ENCODE measurements at regions not wholly inside any gene's neighbourhood (a gene's known extent, or its start where the extent isn't known, plus 50 kb on each side); places are given as distances from the start of the nearest gene placed in this dataset.

GRCh38 chr1:38375035-38375434 is 328.4 kb upstream of the POU3F1 start:
- no peak overlapping the region for H4K91ac ChIP-seq (ENCODE audit: insufficient read length, low read depth, low read length)
- H3K4ac ChIP-seq (ENCODE audit: low read depth, low read length), result no peak overlapping the region
- no peak overlapping the region for H3T11ph ChIP-seq (ENCODE audit: low read length)
- H3K27ac ChIP-seq (ENCODE audit: insufficient read length, low read depth, low read length), result no peak overlapping the region
- H3K4me1 Mint-ChIP-seq, result peaks cover 51 to 54% of the 10 kb centered on the region in 2 experiments
- H3K23ac ChIP-seq (ENCODE audit: insufficient read length, low read depth, low read length), result no peak overlapping the region
- H2BK15ac ChIP-seq (ENCODE audit: low read depth, low read length), result no peak overlapping the region
- H2AK5ac ChIP-seq (ENCODE audit: insufficient read length, low read length), result no peak overlapping the region
- no peak overlapping the region for H2AFZ ChIP-seq (ENCODE audit: low read length)
- no peak overlapping the region for H3K9ac ChIP-seq (ENCODE audit: extremely low read depth, insufficient read length, low read length)
- H3K18ac ChIP-seq (ENCODE audit: insufficient read length, low read depth, low read length), result no peak overlapping the region
- H3K23me2 ChIP-seq (ENCODE audit: insufficient read length, low read depth, low read length, poor library complexity, severe bottlenecking), result no peaks in the 10 kb centered on the region
- peaks cover 13% of the 10 kb centered on the region for H3K9me3 ChIP-seq (ENCODE audit: control insufficient read depth, low read depth, low read length)
- H2BK5ac ChIP-seq (ENCODE audit: insufficient read length, low read length), result no peak overlapping the region
- H3K27me3 Mint-ChIP-seq (ENCODE audit: low read depth), result peaks cover 1% of the 10 kb centered on the region
- H4K8ac ChIP-seq (replicated peaks; ENCODE audit: insufficient read length, low read depth, low read length), result no peak overlapping the region
- H3K14ac ChIP-seq (ENCODE audit: insufficient read depth, low read length), result no peak overlapping the region
- peaks cover 28 to 33% (median 30%) of the 10 kb centered on the region in 3 experiments for H3K36me3 Mint-ChIP-seq (ENCODE audit: insufficient read depth in 1 of 3, low read depth in 3 of 3)
- no peak for DNase-seq
- no peak overlapping the region for H3K27ac Mint-ChIP-seq
- H3K4me2 ChIP-seq (ENCODE audit: insufficient read depth, insufficient read length, low read length), result no peak overlapping the region
- WGBS (ENCODE audit: extremely low coverage, insufficient read length, low lambda C conversion rate), result no CpG with 5 or more reads among the region's 1 CpG
- no peaks in the 10 kb centered on the region for H4K20me1 ChIP-seq (ENCODE audit: control insufficient read depth, insufficient read depth, insufficient read length)
- no peak overlapping the region for H2BK12ac ChIP-seq (ENCODE audit: insufficient read length, low read depth, low read length)
- H2BK120ac ChIP-seq (ENCODE audit: low read depth, low read length, poor library complexity, severe bottlenecking), result no peak overlapping the region
- no peak overlapping the region for H3K4me3 Mint-ChIP-seq
- H3K56ac ChIP-seq (ENCODE audit: insufficient read length, low read depth, low read length), result no peak overlapping the region
- H3K27me3 ChIP-seq (ENCODE audit: insufficient read depth, low read length), result no peaks in the 10 kb centered on the region
- no peak overlapping the region for H4K5ac ChIP-seq (ENCODE audit: insufficient read length, low read depth, low read length)
- H2BK20ac ChIP-seq (ENCODE audit: low read depth, low read length, poor library complexity, severe bottlenecking), result no peak overlapping the region
- TF ChIP-seq, protein P1, sequence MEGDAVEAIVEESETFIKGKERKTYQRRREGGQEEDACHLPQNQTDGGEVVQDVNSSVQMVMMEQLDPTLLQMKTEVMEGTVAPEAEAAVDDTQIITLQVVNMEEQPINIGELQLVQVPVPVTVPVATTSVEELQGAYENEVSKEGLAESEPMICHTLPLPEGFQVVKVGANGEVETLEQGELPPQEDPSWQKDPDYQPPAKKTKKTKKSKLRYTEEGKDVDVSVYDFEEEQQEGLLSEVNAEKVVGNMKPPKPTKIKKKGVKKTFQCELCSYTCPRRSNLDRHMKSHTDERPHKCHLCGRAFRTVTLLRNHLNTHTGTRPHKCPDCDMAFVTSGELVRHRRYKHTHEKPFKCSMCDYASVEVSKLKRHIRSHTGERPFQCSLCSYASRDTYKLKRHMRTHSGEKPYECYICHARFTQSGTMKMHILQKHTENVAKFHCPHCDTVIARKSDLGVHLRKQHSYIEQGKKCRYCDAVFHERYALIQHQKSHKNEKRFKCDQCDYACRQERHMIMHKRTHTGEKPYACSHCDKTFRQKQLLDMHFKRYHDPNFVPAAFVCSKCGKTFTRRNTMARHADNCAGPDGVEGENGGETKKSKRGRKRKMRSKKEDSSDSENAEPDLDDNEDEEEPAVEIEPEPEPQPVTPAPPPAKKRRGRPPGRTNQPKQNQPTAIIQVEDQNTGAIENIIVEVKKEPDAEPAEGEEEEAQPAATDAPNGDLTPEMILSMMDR (conservative IDR thresholded peaks at IDR 0.05), result no peak
- H3K79me2 ChIP-seq (ENCODE audit: insufficient read depth, low read length), result no peaks in the 10 kb centered on the region
- no peaks in the 10 kb centered on the region for H3K79me1 ChIP-seq (ENCODE audit: insufficient read depth, low read depth, low read length, poor library complexity, severe bottlenecking)
- H3K4me1 ChIP-seq (ENCODE audit: insufficient read depth, low read length), result peaks cover 2% of the 10 kb centered on the region; the same call in 1 of the 2 replicates
- H3K9me3 Mint-ChIP-seq, result peaks cover 30 to 34% of the 10 kb centered on the region in 2 experiments

All from H9 (cell line).